ENCODE measurements at regions not wholly inside any gene's neighbourhood (a gene's known extent, or its start where the extent isn't known, plus 50 kb on each side); places are given as distances from the start of the nearest gene placed in this dataset.

- TF ChIP-seq, protein P1, sequence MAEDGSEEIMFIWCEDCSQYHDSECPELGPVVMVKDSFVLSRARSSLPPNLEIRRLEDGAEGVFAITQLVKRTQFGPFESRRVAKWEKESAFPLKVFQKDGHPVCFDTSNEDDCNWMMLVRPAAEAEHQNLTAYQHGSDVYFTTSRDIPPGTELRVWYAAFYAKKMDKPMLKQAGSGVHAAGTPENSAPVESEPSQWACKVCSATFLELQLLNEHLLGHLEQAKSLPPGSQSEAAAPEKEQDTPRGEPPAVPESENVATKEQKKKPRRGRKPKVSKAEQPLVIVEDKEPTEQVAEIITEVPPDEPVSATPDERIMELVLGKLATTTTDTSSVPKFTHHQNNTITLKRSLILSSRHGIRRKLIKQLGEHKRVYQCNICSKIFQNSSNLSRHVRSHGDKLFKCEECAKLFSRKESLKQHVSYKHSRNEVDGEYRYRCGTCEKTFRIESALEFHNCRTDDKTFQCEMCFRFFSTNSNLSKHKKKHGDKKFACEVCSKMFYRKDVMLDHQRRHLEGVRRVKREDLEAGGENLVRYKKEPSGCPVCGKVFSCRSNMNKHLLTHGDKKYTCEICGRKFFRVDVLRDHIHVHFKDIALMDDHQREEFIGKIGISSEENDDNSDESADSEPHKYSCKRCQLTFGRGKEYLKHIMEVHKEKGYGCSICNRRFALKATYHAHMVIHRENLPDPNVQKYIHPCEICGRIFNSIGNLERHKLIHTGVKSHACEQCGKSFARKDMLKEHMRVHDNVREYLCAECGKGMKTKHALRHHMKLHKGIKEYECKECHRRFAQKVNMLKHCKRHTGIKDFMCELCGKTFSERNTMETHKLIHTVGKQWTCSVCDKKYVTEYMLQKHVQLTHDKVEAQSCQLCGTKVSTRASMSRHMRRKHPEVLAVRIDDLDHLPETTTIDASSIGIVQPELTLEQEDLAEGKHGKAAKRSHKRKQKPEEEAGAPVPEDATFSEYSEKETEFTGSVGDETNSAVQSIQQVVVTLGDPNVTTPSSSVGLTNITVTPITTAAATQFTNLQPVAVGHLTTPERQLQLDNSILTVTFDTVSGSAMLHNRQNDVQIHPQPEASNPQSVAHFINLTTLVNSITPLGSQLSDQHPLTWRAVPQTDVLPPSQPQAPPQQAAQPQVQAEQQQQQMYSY (CRISPR knock-in tag; IDR thresholded peaks at IDR 0.05): no peak
- TF ChIP-seq ZNF687 (IDR thresholded peaks at IDR 0.05) (no peak), FOXM1 (IDR thresholded peaks at IDR 0.05; ENCODE audit: low read depth, low read length) (no peak), PML (IDR thresholded peaks at IDR 0.05; ENCODE audit: low read length) (no peak), E2F8 (IDR thresholded peaks at IDR 0.05; ENCODE audit: low read depth, partially characterized antibody) (no peak)
Observed at GRCh38 chr6:30005482-30005881, 55.6 kb upstream of the POLR1H start (continued).

All from GM12878 (cell line).